Panc1 (cell line): ENCODE measurements at regions not wholly inside any gene's neighbourhood (a gene's known extent, or its start where the extent isn't known, plus 50 kb on each side); places are given as distances from the start of the nearest gene placed in this dataset.

Experiments used
- ATAC-seq: fragments of 200-7000 bp; cut with Tn5 transposase; 2 replicates; pipeline ENCODE4 v1.9.1; 2020; ENCODE audit warnings: mild to moderate bottlenecking, moderate library complexity
- BruUV-seq: library from RNA; stranded (reverse); fragments of 400-500 nt; replicated peaks from 2 replicates; lab custom pipeline; 2021; lab: Mats Ljungman, UMichigan
- CTCF ChIA-PET: fragments of 300-600 bp; sonication (Branson Sonifier 250); formaldehyde crosslinking; loops from one replicate; lab custom pipeline; 2022; ENCODE audit warnings: antibody characterized with exemption; lab: Charles Lee
- POLR2A ChIA-PET: fragments of 300-600 bp; sonication (Branson Sonifier 250); formaldehyde crosslinking; loops from one replicate; lab custom pipeline; 2022; ENCODE audit warnings: antibody characterized with exemption; lab: Charles Lee
- DNase-seq: peaks from one replicate; pipeline ENCODE4 v3.0.0-alpha.2; 2010; ENCODE audit warnings: low read depth, low spot score
- H3K27ac ChIP-seq: 2 replicates; pipeline ENCODE4 v1.5.1; 2011; ENCODE audit warnings: mild to moderate bottlenecking, low read length, inconsistent platforms
- H3K27me3 ChIP-seq: fragments of 200-500 bp; sonication (Bioruptor generic); 2 replicates; pipeline ENCODE4 v1.6.0; 2014; ENCODE audit warnings: low read length, inconsistent platforms; ENCODE audit not compliant: control insufficient read depth, insufficient read depth
- H3K36me3 ChIP-seq: fragments of 200-500 bp; sonication (Bioruptor generic); 2 replicates; pipeline ENCODE4 v1.5.1; 2014; ENCODE audit warnings: inconsistent platforms, mild to moderate bottlenecking, low read length, moderate library complexity; ENCODE audit not compliant: control insufficient read depth, insufficient read depth
- H3K4me1 ChIP-seq: 2 replicates; pipeline ENCODE4 v1.5.1; 2011; ENCODE audit warnings: inconsistent platforms, mild to moderate bottlenecking, low read length, moderate library complexity; ENCODE audit not compliant: control insufficient read depth, insufficient read depth
- H3K4me3 ChIP-seq, 2 experiments: 2 replicates each; pipeline ENCODE4 v1.5.1; 2011 to 2012; ENCODE audit warnings: low read depth in 2 of 2, low read length in 2 of 2, mild to moderate bottlenecking in 2 of 2, inconsistent platforms in 1 of 2, moderate library complexity in 1 of 2
- H3K9me3 ChIP-seq: fragments of 200-500 bp; sonication (Bioruptor generic); 2 replicates; pipeline ENCODE4 v1.5.1; 2014; ENCODE audit warnings: low read depth, mild to moderate bottlenecking, inconsistent platforms, low read length, moderate library complexity; ENCODE audit not compliant: control insufficient read depth, insufficient read depth
- CTCF ChIP-seq: fragments of 450-650 bp; IDR thresholded peaks from 2 replicates; pipeline ENCODE4 v1.5.1; 2017; ENCODE audit warnings: mild to moderate bottlenecking
- POLR2AphosphoS5 ChIP-seq: IDR thresholded peaks from 2 replicates; pipeline ENCODE4 v1.6.1; 2012; ENCODE audit warnings: mild to moderate bottlenecking, low read depth, low read length, moderate library complexity
- REST ChIP-seq, 2 experiments: IDR thresholded peaks; 2 replicates each; pipeline ENCODE4 v1.6.1; 2011 to 2012; ENCODE audit warnings: low read depth in 2 of 2, control low read depth in 1 of 2, low read length in 1 of 2, mild to moderate bottlenecking in 1 of 2, moderate library complexity in 1 of 2; ENCODE audit not compliant: insufficient read depth in 1 of 2
- SIN3A ChIP-seq: IDR thresholded peaks from 2 replicates; pipeline ENCODE4 v1.6.1; 2012; ENCODE audit warnings: low read depth, mild to moderate bottlenecking, low read length, moderate library complexity, borderline replicate concordance; ENCODE audit not compliant: insufficient read depth
- TCF7L2 ChIP-seq: IDR thresholded peaks from 2 replicates; pipeline ENCODE4 v1.6.1; 2011; ENCODE audit warnings: mild to moderate bottlenecking, low read depth, low read length, inconsistent platforms
- in situ Hi-C: cut with HindIII; loops from 2 replicates; pipeline ENCODE4 v1.10.0; 2016; ENCODE audit warnings: low sequenced_read_pairs, low pct_unique_long_range_greater_than_20kb
- intact Hi-C: fragments of 100-400 bp; cut with micrococcal nuclease; formaldehyde crosslinking; loops from one replicate; pipeline ENCODE4 v1.10.0; 2022; ENCODE audit not compliant: unreplicated experiment

- H3K27me3 ChIP-seq: no peaks in the 10 kb centered on the region
- CTCF ChIA-PET: no interaction called here
- DNase-seq (no peak), ATAC-seq (no peak)
- no peaks in the 10 kb centered on the region for H3K4me1 ChIP-seq
- in situ Hi-C loops (no loop called here), intact Hi-C loops (no loop called here)
- TF ChIP-seq TCF7L2: no peak
- TF ChIP-seq CTCF: no peak
- TF ChIP-seq POLR2AphosphoS5: no peak
- no peak for TF ChIP-seq REST (IDR thresholded peaks at IDR 0.05; ENCODE audit: insufficient read depth in 1 of 2, low read depth in 2 of 2, low read length in 1 of 2)
- no peak for TF ChIP-seq SIN3A
- BruUV-seq: no TSS peak
- H3K4me3 ChIP-seq: no peak overlapping the region
- no peaks in the 10 kb centered on the region for H3K36me3 ChIP-seq
- H3K9me3 ChIP-seq: no peaks in the 10 kb centered on the region
- no peak overlapping the region for H3K27ac ChIP-seq
- POLR2A ChIA-PET: no interaction called here
Observed at GRCh38 chr10:121378251-121378801, 219.9 kb downstream of the FGFR2 start.

GRCh38 chr10:121379013-121379412 is 219.2 kb downstream of the FGFR2 start:
- Histone ChIP-seq H3K4me3 (no peak overlapping the region), H3K4me1 (no peaks in the 10 kb centered on the region), H3K27ac (no peak overlapping the region), H3K9me3 (no peaks in the 10 kb centered on the region), H3K36me3 (no peaks in the 10 kb centered on the region), H3K27me3 (no peaks in the 10 kb centered on the region)
- ATAC-seq: no peak
- in situ Hi-C loops (no loop called here), intact Hi-C loops (no loop called here)
- CTCF ChIA-PET: no interaction called here
- TF ChIP-seq REST (IDR thresholded peaks at IDR 0.05; ENCODE audit: insufficient read depth in 1 of 2, low read depth in 2 of 2, low read length in 1 of 2) (no peak), CTCF (no peak), SIN3A (no peak), TCF7L2 (no peak), POLR2AphosphoS5 (no peak)
- no TSS peak for BruUV-seq
- DNase-seq: no peak
- POLR2A ChIA-PET: no interaction called here
